GM12891 (cell line): ENCODE measurements at regions not wholly inside any gene's neighbourhood (a gene's known extent, or its start where the extent isn't known, plus 50 kb on each side); places are given as distances from the start of the nearest gene placed in this dataset.

Experiments used
- POLR2AphosphoS5 ChIP-seq: IDR thresholded peaks from 2 replicates; pipeline ENCODE4 v1.6.1; 2011; ENCODE audit warnings: low read depth, low read length, control low read depth
- TAF1 ChIP-seq: IDR thresholded peaks from 2 replicates; pipeline ENCODE4 v1.6.1; 2011; ENCODE audit warnings: low read depth, low read length, control low read depth

DNA sequence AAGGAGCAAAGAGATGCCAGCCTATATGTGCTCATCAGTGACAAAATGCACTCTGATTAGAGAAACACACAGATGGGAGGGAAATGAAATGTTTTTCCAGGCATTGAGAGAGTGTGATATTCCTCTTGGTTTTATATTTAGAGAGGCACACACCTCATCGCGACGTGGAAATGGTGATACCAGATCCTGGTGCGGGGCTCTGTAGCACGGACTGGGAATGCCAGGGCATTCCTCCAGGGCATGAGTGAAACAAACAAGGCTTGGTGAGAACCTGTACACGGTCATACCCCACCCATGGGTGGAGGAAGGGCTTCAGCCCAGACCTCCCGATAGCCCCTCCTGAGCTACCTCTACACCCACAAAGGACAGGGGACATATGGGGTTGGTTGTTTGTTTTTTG, 280.2 kb downstream of the C16orf95 start:
- TF ChIP-seq POLR2AphosphoS5, result no peak
- no peak for TF ChIP-seq TAF1
